ENCODE measurements at regions not wholly inside any gene's neighbourhood (a gene's known extent, or its start where the extent isn't known, plus 50 kb on each side); places are given as distances from the start of the nearest gene placed in this dataset.
A peak's percentile ranks its signal among the peaks of the same experiment; 100 is the strongest.

DNA sequence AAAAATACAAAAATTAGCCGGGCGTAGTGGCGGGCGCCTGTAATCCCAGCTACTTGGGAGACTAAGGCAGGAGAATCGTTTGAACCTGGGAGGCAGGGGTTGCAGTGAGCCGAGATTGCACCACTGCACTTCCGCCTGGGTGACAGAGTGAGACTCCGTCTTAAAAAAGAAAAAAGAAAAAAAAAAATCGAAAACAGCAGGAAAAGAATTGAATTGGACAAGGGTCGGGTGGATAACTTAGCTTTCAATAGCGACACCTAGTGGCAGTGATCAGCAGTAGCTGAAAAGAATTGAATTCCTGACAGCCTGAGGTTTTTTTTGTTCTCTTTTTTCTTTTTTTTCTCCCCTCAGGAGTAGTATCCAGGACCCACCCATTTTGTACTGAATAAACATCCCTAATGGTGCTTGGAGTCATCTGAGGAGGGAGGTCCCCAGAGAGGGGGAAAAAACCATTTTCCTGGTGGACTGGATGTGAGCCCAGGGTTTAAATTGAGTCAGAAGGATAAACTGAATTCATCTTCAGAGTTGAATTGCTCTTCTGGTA is 55.1 kb downstream of the CYCS start:
- TF ChIP-seq EP300 (conservative IDR thresholded peaks at IDR 0.05; ENCODE audit: poor library complexity, severe bottlenecking): no peak
- TF ChIP-seq, protein P1, sequence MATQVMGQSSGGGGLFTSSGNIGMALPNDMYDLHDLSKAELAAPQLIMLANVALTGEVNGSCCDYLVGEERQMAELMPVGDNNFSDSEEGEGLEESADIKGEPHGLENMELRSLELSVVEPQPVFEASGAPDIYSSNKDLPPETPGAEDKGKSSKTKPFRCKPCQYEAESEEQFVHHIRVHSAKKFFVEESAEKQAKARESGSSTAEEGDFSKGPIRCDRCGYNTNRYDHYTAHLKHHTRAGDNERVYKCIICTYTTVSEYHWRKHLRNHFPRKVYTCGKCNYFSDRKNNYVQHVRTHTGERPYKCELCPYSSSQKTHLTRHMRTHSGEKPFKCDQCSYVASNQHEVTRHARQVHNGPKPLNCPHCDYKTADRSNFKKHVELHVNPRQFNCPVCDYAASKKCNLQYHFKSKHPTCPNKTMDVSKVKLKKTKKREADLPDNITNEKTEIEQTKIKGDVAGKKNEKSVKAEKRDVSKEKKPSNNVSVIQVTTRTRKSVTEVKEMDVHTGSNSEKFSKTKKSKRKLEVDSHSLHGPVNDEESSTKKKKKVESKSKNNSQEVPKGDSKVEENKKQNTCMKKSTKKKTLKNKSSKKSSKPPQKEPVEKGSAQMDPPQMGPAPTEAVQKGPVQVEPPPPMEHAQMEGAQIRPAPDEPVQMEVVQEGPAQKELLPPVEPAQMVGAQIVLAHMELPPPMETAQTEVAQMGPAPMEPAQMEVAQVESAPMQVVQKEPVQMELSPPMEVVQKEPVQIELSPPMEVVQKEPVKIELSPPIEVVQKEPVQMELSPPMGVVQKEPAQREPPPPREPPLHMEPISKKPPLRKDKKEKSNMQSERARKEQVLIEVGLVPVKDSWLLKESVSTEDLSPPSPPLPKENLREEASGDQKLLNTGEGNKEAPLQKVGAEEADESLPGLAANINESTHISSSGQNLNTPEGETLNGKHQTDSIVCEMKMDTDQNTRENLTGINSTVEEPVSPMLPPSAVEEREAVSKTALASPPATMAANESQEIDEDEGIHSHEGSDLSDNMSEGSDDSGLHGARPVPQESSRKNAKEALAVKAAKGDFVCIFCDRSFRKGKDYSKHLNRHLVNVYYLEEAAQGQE (IDR thresholded peaks at IDR 0.05; ENCODE audit: borderline replicate concordance): no peak
- TF ChIP-seq RAD21 (conservative IDR thresholded peaks at IDR 0.05): peak; percentile 86
- peak; percentile 85 for TF ChIP-seq SMC3 (conservative IDR thresholded peaks at IDR 0.05; ENCODE audit: poor library complexity)
- TF ChIP-seq, protein P2, sequence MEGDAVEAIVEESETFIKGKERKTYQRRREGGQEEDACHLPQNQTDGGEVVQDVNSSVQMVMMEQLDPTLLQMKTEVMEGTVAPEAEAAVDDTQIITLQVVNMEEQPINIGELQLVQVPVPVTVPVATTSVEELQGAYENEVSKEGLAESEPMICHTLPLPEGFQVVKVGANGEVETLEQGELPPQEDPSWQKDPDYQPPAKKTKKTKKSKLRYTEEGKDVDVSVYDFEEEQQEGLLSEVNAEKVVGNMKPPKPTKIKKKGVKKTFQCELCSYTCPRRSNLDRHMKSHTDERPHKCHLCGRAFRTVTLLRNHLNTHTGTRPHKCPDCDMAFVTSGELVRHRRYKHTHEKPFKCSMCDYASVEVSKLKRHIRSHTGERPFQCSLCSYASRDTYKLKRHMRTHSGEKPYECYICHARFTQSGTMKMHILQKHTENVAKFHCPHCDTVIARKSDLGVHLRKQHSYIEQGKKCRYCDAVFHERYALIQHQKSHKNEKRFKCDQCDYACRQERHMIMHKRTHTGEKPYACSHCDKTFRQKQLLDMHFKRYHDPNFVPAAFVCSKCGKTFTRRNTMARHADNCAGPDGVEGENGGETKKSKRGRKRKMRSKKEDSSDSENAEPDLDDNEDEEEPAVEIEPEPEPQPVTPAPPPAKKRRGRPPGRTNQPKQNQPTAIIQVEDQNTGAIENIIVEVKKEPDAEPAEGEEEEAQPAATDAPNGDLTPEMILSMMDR (IDR thresholded peaks at IDR 0.05; ENCODE audit: poor library complexity, severe bottlenecking): peak; percentile 87
- TF ChIP-seq TAF1 (IDR thresholded peaks at IDR 0.05; ENCODE audit: low read depth): no peak
- TF ChIP-seq POLR2AphosphoS5 (IDR thresholded peaks at IDR 0.05): no peak
- TF ChIP-seq MXI1 (conservative IDR thresholded peaks at IDR 0.05; ENCODE audit: poor library complexity, severe bottlenecking): no peak
- no peak for TF ChIP-seq EZH2 (IDR thresholded peaks at IDR 0.05; ENCODE audit: borderline replicate concordance, insufficient read depth, low read length, poor library complexity, severe bottlenecking)
- Histone ChIP-seq H3K9me2 (ENCODE audit: insufficient read depth, low read length) (no peaks in the 10 kb centered on the region), H3F3A (ENCODE audit: insufficient read depth, low read length, poor library complexity, severe bottlenecking) (no peaks in the 10 kb centered on the region), H2AFZ (ENCODE audit: low read depth, low read length) (no peak overlapping the region), H3K79me2 (replicated peaks; ENCODE audit: insufficient read depth, low read length) (no peaks in the 10 kb centered on the region), H4K20me1 (ENCODE audit: insufficient read depth) (no peaks in the 10 kb centered on the region), H3K4me2 (ENCODE audit: low read length) (no peak overlapping the region), H3K27ac (ENCODE audit: low read length) (no peak overlapping the region), H3K27me3 (ENCODE audit: insufficient read depth, low read depth, low read length) (no peaks in the 10 kb centered on the region), H3K9ac (ENCODE audit: low read length) (no peak overlapping the region), H3K9me3 (ENCODE audit: low read length) (no peaks in the 10 kb centered on the region), H3K36me3 (ENCODE audit: insufficient read depth, low read length) (no peaks in the 10 kb centered on the region), H3K4me3 (ENCODE audit: low read length) (no peak overlapping the region)

DNA sequence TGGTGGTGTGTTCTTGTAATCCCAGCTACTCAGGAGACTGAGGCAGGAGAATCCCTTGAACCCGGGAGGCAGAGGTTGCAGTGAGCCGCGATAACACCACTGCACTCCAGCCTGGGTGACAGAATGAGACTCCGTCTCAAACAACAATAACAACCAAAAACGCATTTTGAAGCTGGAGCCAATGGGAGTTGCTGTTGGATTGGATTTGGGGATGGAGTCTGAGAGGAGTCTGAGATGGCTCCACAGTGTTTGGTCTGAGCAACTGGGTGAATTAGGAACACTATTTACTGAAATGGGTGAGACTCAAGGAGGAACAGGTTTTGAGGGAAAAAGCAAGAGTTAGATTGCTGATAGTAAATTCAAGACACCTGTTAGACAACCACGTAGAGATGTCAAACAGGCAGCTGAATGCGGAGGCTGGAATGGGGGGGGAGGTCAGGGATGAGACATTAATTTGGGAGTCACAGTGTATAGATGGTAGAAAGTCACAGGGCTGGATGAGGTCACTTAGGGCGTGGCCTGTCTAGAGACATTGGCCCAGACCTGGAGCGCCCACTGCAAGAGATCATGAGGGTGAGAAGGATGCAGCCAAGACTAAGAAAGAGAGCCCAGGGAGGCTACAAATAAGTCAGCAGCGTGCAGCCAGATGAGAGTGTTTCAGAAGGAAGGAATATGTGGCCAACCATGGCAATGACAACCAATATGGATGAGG is 56.4 kb downstream of the CYCS start:
- Histone ChIP-seq H2AFZ (ENCODE audit: low read depth, low read length) (no peak overlapping the region), H3K9me3 (ENCODE audit: low read length) (no peaks in the 10 kb centered on the region), H3F3A (ENCODE audit: insufficient read depth, low read length, poor library complexity, severe bottlenecking) (no peaks in the 10 kb centered on the region), H3K4me3 (ENCODE audit: low read length) (no peak overlapping the region), H3K4me2 (ENCODE audit: low read length) (no peak overlapping the region), H3K9ac (ENCODE audit: low read length) (no peak overlapping the region), H4K20me1 (ENCODE audit: insufficient read depth) (no peaks in the 10 kb centered on the region), H3K9me2 (ENCODE audit: insufficient read depth, low read length) (no peaks in the 10 kb centered on the region), H3K36me3 (ENCODE audit: insufficient read depth, low read length) (no peaks in the 10 kb centered on the region), H3K79me2 (replicated peaks; ENCODE audit: insufficient read depth, low read length) (no peaks in the 10 kb centered on the region), H3K27me3 (ENCODE audit: insufficient read depth, low read depth, low read length) (no peaks in the 10 kb centered on the region), H3K27ac (ENCODE audit: low read length) (no peak overlapping the region)
- TF ChIP-seq TAF1 (IDR thresholded peaks at IDR 0.05; ENCODE audit: low read depth) (no peak), POLR2AphosphoS5 (IDR thresholded peaks at IDR 0.05) (no peak), MXI1 (conservative IDR thresholded peaks at IDR 0.05; ENCODE audit: poor library complexity, severe bottlenecking) (no peak), EZH2 (IDR thresholded peaks at IDR 0.05; ENCODE audit: borderline replicate concordance, insufficient read depth, low read length, poor library complexity, severe bottlenecking) (no peak), EP300 (conservative IDR thresholded peaks at IDR 0.05; ENCODE audit: poor library complexity, severe bottlenecking) (no peak), SMC3 (conservative IDR thresholded peaks at IDR 0.05; ENCODE audit: poor library complexity) (no peak), RAD21 (conservative IDR thresholded peaks at IDR 0.05) (no peak)
- TF ChIP-seq, protein P1 (IDR thresholded peaks at IDR 0.05; ENCODE audit: borderline replicate concordance): no peak
- TF ChIP-seq, protein P2 (IDR thresholded peaks at IDR 0.05; ENCODE audit: poor library complexity, severe bottlenecking): no peak
